ENCODE measurements at regions not wholly inside any gene's neighbourhood (a gene's known extent, or its start where the extent isn't known, plus 50 kb on each side); places are given as distances from the start of the nearest gene placed in this dataset.

DNA sequence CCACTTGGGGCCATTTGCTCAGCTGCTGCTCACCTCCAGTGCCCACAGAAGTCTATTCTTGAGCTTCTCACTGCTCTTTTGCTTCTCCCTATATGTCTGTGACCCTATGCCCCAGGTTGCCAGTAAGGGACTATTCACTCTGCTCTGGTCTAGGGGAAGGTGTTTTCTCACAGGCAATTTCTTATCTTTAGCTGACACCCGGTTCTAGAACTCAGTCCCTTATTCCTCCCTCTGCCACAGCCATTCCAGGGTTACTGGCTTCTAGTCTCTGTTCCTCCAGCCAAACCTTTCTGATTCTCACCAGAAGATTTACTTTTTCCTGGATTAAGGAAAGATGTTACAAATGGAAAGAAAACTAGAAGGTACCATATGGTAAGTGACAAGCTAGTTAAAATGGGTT, 574.0 kb downstream of the NTRK3 start:
- TF ChIP-seq, protein P1, sequence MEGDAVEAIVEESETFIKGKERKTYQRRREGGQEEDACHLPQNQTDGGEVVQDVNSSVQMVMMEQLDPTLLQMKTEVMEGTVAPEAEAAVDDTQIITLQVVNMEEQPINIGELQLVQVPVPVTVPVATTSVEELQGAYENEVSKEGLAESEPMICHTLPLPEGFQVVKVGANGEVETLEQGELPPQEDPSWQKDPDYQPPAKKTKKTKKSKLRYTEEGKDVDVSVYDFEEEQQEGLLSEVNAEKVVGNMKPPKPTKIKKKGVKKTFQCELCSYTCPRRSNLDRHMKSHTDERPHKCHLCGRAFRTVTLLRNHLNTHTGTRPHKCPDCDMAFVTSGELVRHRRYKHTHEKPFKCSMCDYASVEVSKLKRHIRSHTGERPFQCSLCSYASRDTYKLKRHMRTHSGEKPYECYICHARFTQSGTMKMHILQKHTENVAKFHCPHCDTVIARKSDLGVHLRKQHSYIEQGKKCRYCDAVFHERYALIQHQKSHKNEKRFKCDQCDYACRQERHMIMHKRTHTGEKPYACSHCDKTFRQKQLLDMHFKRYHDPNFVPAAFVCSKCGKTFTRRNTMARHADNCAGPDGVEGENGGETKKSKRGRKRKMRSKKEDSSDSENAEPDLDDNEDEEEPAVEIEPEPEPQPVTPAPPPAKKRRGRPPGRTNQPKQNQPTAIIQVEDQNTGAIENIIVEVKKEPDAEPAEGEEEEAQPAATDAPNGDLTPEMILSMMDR (IDR thresholded peaks at IDR 0.05; ENCODE audit: extremely low read depth, insufficient read depth, missing control alignments): no peak
- no peak for DNase-seq (ENCODE audit: low spot score)
- in situ Hi-C loops (cut with MboI; ENCODE audit: low pct_unique_long_range_greater_than_20kb, low sequenced_read_pairs, unreplicated experiment): no loop called here

DNA sequence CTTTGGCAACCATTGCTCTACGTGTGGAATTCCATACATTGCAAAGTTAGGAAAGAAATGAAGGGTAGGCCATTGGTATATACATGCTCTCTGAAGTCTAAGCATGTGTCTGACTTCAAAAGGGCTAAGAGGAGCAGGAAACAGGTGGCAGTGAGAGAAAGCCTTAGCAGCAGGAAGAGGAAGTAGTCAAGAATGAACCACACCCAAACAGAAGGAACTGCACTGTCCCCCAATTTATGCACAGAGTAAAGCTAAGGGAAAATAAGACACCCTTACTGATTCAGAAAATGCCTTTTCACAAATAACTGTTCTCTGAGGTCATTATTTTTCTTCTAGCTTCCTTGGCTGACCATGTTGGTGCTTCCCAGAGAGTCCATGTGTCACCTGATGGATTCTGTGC, 575.4 kb downstream of the NTRK3 start:
- DNase-seq (ENCODE audit: low spot score): no peak
- TF ChIP-seq, protein P1 (IDR thresholded peaks at IDR 0.05; ENCODE audit: extremely low read depth, insufficient read depth, missing control alignments): no peak
- in situ Hi-C loops (cut with MboI; ENCODE audit: low pct_unique_long_range_greater_than_20kb, low sequenced_read_pairs, unreplicated experiment): no loop called here

DNA sequence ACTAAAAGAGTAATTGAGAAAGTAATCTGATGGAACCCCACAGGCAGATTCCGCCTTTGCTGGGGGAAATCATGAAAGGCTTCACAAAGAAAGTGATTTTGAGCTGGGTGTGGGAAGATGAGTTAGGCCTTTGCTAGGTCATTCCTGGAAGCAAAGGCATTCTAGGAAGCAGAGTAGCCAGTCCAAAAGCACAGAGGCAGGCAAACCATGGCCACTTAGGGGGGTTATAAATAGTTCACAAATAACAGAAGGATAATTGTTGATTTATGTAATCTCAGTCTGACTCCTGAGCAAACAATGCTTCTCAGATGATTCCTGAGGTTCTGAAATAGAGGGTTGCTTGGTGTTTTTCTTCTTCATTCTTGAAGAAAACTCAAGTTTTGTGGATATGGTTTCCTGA, 576.3 kb downstream of the NTRK3 start:
- in situ Hi-C loops (cut with MboI; ENCODE audit: low pct_unique_long_range_greater_than_20kb, low sequenced_read_pairs, unreplicated experiment): no loop called here
- no peak for DNase-seq (ENCODE audit: low spot score)
- TF ChIP-seq, protein P1 (IDR thresholded peaks at IDR 0.05; ENCODE audit: extremely low read depth, insufficient read depth, missing control alignments): no peak

DNA sequence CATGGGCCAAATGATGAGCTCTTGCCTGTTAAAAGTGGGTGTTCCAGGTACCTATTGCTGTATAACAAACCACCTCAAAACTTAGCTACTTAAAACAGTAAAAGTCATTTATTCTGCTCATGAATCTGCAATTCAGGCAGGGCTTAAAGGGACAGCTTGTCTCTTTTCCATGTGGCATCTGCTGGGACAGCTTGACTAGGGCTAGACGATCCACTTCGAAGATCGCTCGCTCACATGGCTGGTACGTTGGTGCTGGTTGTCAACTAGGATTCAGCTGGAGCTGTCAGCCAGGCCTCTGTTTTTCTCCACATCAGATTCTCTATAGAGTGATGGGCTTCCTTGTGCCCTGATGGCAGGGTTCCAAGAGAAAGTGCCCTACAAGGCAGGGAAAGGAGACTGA, 581.3 kb downstream of the NTRK3 start:
- no peak for DNase-seq (ENCODE audit: low spot score)
- in situ Hi-C loops (cut with MboI; ENCODE audit: low pct_unique_long_range_greater_than_20kb, low sequenced_read_pairs, unreplicated experiment): no loop called here
- TF ChIP-seq, protein P1 (IDR thresholded peaks at IDR 0.05; ENCODE audit: extremely low read depth, insufficient read depth, missing control alignments): no peak

DNA sequence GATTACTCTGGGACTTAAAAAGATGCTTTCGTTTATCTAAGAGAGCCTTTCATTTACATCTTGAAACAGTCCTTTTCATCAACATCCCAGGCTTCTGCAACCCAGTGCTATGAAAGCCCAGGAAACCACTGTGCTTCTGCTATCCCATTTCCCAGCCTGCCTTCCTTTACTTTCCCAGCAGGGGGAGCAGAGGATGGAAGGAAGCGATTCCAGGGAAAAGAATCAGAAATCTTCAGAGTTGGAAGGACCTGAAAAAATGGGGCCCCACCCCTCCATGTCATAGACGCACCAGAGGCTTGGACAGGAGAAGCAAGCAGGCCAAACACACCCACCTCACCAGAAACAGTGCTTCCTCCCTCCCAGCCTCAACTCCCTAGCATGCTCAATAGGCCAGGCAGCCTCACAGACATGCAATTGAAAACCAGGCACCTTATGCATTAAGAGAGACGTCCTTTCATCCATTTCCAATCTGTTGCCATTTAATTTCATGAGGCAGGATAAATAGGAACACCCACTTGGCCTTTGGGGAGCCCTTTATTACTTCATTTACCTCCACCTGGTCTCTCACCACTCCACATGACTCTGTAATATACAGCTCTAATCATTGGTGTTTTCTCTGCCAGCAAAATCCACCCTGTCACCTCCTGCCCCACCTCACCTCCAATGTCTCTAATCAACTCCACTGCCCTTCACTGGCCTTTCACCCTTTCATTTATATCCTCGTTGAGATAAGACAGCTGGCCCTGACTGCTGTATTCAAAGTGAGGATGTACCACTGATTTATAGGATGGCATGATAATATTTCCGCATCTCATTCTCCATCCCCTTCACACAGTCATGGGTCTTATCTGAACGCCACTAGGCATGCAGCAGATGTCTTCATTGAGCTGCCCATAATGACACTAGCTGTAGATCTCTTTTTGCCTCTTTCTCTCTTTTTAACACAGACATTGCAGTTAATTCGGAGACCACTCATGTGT, 583.9 kb downstream of the NTRK3 start:
- in situ Hi-C loops (cut with MboI; ENCODE audit: low pct_unique_long_range_greater_than_20kb, low sequenced_read_pairs, unreplicated experiment): no loop called here
- DNase-seq (ENCODE audit: low spot score): no peak
- TF ChIP-seq, protein P1 (IDR thresholded peaks at IDR 0.05; ENCODE audit: extremely low read depth, insufficient read depth, missing control alignments): no peak

DNA sequence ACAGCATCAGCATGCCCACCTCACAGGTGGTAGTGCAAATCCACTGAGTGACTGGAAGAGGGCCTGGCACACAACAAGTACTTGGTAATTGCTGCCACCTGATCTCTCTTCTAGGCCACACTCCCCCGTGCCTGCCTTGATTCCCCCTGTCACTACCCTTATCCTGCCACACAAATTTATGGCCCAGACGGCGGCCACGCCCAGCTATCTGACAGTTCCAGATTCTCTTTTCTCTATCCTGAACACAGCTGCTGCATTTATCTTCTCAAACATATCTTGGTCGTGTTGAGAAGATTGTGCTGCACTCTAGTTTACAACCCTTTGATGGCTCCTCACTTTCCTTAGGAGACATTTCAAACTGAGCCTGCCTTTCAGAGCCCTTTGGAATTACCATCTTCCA, 585.2 kb downstream of the NTRK3 start:
- DNase-seq (ENCODE audit: low spot score): no peak
- TF ChIP-seq, protein P1 (IDR thresholded peaks at IDR 0.05; ENCODE audit: extremely low read depth, insufficient read depth, missing control alignments): no peak
- in situ Hi-C loops (cut with MboI; ENCODE audit: low pct_unique_long_range_greater_than_20kb, low sequenced_read_pairs, unreplicated experiment): no loop called here
